Cerebellar cortex (tissue), 1 donor: ENCODE measurements at regions not wholly inside any gene's neighbourhood (a gene's known extent, or its start where the extent isn't known, plus 50 kb on each side); places are given as distances from the start of the nearest gene placed in this dataset.
A peak's percentile ranks its signal among the peaks of the same experiment; 100 is the strongest.

ENCODE experiments used
- DNase-seq: peaks from one replicate; pipeline ENCODE4 v3.0.0-alpha.2; 2015; ENCODE audit warnings: low spot score

DNA sequence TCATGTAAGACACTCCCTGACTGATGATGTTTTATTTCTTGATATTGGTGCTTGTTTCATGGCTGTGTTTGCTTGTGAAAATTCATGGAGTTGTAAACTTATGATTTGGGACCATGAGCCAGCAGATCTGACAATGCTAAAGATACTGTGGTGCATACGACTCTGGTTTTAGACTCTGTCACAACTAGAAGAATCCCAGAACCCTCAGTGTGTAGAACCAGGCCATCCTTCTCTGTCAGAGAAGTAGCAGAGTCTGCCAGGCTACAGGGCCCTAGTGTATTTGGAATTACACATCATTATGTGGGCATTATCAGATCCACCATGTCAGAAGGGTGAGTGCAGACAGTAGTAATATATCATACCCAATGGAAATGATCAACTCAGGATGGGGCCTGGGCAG is 209.8 kb upstream of the POU2AF2 start:
- DNase-seq: no peak

DNA sequence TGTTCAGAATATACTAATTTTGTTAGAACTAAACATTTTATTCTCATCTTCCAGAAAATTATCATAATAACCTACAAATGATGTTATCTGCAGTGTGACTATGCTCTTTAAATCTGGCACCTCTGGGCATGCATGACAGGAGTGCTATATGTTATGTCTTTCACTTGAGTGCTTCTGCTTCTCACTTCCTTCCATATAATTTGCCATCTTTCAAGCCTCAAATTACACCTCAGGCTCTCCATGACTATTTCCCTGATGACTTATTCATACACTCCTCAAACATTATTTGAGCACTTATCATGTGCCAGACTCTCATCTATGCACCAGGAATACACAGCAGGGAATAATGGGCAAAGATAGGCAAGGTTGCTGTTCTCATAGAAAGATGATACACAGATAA is 219.3 kb upstream of the POU2AF2 start:
- no peak for DNase-seq

DNA sequence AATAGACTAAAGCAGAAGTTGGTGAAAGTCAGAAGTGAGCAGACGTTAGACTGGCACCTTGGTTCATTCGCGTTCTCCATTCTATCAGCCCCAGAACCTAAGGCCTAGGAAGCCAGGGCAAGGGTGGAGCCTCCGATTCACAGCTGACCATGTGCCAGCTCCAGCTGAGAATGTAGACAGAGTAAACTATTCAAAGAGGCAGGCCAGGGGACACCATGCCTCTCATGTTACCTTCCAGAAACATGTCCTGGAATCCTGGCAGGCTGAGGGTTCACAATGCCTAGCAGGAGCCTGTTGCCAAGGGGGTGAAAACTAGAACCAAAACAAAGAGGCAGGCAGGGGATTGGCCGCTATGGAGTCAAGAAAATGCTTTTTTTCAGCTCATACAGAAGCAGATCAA is 224.4 kb upstream of the POU2AF2 start:
- DNase-seq: no peak

DNA sequence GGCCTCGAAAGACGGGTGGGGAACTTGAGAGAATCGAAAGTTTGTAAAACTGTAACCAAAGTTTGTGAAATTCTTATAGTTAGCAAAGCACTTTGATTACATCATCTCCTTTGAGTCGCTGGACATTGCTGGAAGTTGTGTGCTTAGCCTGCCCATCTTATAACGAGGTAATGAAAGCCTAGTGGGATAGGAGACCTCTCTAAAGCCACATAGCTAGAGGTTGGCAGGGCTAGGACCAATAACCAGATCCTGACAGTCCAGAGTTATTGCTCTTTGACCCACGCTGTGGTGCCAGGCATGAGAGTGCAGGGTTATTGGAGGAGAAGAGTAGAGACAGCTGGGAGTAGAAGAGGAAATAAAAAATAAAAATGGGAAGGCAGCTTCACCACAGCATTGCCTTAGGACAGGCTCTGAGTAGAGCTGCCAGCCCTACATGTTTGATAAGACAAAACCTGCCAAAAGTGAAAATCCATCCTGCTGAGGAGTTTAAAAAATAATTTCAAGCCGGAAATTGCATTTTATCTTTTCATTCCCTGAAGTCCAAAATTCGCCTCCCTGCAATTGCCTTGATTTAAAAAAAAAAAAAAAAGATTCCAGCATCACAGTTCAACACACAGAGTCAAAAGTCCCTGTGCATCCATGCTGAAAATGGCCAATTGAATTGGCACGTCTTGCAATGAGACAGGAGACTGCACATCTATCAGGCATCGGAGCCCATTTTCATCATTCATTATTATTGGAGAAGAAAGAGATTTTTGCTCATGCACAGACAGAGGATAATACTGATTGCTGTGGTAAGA is 225.5 kb upstream of the POU2AF2 start:
- peak; percentile 18 for DNase-seq

DNA sequence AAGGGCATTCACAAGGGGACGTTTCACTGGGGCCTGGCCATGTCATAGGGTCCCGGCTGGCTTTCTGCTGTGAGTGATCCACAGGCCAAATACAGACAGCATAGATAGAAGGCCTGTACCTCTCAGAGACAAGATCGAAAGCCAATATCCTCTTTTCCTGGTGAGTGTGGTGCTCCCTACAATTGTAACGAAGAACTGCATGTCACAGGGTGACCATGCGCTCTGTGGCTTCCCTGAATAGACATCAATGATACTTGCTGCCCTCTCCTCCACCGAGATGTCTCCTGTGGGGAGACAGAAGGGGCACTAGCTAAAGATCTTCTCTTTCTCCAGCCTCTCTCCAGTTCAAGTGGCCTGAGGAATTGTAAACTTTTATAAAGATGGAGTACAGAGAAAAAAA is 226.1 kb upstream of the POU2AF2 start:
- DNase-seq: no peak

DNA sequence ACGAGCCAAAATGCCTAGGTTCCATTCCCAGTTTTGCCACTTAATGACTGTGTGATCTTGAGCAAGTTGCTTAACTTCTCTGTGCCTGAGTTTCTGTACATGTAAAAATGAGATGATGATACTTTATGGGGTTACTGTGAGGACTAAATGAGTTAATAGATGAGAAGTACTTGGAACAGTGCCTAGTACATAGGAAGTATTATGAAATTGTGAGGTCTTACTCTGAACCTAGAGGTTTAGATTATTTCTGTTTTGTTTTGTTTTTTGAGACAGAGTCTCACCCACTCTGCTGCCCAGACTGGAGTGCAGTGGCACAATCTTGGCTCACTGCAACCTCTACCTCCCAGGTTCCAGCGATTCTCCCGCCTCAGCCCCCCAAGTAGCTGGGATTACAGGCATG is 227.0 kb upstream of the POU2AF2 start:
- no peak for DNase-seq

DNA sequence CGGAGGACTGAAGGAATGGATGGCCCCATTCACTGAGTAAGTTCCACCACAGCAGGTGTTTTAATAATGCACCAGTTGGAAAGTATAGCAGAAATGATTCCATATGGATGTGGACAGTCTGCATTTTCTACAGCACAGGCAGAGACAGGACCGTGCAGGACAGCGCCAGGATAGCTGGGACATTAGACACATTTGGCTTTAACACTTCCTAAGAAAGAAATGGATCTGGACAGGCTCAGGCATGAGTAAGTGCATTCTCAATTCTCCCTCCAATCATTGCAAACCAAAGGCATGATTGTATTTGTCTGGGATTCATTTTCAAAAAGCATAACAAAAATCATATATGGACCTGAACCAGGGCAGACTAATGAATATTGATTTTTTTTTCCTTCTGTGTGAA is 233.0 kb upstream of the POU2AF2 start:
- no peak for DNase-seq

DNA sequence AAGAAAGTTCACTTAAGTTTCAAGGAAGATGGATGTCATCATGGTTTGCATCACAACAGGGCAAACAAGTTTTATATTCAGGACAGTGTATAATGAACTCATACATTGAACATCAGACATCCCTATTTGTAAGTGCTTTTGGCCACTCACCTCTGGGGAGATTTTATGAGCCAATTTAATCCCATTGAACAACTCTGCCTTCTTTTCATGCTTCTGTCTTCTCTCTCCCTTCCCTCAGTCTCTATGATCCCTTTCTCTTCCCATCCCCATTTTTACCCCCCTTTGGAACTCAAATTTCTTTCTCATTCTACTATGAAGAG is 234.3 kb upstream of the POU2AF2 start:
- DNase-seq: no peak

DNA sequence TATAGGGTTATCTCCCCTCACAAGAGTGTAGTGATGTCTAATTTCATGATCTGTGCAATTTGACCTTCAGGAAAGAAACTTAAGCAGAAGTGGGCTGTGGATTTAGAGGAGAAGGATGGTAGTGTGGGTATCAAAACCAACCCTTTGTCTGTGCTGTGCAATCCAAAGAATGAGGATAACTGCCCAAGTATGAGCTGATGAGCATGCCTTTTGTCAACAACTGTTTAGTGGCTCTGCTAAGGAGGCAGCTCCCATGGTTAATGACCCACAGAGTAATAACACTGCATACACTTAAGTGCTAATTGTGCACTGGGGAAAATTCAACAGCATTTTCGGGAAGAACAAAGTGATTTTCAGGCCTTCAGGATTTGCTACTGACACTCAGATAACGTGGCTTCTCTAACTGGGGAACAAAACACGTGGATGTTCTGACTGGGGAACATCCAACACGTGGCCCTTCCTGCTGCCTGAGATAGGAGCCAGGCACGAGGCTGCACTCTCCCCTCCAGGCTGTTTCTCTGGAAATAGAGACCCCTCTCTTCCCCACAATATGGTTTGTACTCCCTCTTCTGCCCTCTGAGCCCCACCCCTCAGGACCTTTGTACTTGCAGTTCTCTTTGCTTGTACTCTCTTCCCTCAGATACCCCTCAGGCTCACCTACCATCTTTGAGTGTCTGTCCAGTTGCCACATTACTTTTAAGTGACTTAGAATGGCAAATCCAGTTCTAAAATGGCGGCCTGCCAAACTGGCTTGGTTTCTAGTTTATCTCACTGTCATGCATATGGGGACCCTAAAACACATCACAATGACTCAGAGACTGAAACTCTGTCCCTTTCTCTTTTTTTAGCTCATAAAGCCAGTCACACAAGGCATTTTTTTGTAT is 234.9 kb upstream of the POU2AF2 start:
- no peak for DNase-seq

DNA sequence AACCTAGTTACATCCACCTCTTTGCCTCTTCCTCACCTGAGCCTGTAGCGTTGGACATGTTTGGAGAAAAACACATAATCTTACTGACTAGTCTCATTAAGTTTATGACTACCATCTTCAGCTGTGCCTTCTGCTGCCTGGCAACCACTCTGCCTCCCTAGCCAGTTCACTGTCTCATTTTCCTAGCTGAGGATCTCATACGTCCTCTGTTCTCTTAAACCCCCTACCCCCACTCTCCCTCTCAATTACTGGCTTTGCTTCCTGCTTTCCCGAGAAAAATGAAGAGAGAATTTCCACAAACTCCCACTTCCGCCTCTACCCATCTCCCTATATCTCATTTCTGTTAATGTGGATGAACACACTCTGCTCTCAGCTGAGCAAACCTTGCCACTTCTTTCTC is 239.3 kb upstream of the POU2AF2 start:
- DNase-seq: no peak

DNA sequence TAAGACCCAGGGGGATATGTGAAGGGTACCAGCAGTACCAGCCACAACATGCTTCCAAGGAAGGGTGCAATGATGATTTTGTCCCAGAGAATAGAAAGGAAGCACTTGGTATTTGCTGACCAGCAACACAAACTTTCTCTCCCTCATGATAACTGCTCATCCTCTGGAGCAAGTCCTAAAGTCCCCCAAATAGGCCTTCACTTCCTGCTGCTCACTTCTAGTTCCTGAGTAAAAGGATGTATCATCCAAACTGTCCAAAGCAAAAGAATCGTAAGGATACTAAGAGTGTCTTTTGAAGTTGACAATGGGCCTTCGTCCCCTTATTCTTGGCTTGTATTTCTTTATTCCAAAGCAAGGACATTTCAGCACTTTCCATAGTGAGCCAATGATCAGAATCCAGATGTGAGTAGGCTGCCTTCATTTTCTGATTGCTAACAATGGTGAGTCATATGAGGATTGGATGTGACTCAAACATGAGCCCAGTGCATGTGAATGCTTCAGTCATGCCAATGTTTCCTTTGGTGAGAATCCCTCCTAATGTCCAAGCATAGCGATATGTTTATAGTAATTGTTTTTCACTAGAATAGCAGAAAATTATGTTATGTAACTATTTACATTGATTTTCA is 243.4 kb upstream of the POU2AF2 start:
- no peak for DNase-seq

DNA sequence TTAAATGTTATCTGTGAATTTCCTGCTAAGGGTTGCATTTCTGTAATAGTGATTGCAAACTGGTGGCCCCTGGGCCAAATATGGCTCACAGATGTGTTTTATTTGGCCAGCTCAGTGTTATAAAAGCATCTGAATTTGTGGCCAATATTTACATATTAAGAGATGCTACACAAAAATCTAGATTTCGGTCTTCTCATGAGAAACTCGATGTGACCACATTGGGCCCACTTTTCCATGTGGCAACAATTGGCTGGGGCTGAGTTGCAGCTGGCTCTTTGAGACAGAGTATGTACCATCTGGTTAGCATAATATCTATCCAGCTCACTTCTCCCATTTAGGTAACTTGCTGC is 244.5 kb upstream of the POU2AF2 start:
- DNase-seq: no peak

DNA sequence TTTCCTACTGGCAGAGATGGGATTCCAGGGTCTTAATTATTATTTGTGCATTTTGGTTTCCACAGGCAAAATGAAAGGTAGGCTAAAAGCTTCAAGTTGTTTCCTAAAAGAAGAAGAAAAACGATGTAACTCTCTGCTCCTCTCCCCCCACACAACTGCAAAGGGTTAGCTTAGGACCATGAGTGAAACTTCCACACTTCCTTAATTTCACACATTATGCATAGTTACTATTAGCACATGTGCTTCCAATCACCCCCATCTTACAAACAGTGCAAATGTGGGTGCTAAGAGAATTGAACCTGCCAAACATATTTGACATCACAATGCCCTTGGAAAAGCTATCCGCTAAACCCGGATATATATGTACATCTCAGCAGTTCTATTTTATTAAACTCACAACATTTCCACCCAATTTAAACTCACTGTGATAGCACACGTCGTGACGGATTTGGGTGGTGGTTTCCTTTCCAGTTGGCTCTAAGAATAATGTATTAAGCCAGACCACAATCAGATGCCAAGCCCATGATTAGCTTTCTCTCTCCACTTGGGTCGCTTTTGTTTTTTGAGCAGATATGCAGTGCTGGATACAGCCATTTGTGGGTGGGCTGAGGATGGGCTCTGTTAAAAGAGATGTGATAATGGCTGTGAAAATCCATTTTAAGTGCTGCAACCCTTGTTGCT is 245.0 kb upstream of the POU2AF2 start:
- DNase-seq: no peak

DNA sequence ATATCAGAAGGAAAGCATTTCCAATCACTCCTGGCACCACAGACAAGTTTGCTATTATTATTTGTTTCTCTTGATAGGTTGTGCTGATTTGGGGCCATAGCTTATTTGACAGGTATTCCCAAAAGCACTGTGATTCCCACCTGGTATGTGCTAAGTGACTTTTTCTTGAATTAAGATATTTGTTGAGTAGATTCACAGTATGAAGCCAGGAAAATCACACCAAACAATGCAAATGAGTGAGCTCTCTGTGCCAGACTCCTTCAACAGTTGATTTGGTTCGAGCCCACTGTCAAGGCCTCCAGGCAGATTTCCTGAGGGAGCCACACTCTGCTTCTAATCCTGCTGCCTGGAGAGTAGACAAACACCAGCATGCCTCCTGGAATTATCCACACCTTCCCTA is 253.0 kb upstream of the POU2AF2 start:
- no peak for DNase-seq

DNA sequence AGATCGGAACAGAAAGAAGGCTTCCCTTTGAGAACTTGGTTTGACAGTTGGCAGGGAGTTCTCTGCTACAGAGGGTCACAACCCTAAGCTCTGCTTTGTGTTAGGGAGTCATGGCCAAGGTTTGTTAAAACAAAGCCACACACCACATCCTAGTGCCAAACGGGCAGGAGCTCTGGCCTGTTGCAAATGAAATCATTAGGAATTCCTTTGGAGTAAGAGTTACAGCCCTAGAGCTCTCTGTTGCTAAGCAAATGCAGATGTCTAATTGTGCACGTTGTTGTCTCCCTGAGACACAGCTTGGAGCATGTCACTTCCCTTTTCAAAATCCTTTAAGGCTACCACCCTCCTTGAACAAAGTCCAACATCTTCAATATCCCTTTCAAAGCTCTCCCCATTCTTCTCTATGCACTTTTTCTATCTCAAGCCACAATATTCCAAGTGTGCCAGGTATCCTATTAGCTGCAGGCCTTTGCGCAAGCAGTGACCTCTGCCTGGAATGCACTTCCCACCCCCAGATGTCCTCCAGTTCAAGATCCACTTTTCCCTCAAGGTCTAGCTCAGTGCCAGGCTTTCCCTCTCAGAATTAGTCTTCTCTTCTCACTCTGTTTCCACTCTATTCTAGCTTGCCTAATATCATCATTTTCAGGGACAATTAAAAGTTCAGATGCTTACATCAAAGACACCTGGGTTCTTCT is 253.7 kb upstream of the POU2AF2 start:
- DNase-seq: peak; percentile 13

DNA sequence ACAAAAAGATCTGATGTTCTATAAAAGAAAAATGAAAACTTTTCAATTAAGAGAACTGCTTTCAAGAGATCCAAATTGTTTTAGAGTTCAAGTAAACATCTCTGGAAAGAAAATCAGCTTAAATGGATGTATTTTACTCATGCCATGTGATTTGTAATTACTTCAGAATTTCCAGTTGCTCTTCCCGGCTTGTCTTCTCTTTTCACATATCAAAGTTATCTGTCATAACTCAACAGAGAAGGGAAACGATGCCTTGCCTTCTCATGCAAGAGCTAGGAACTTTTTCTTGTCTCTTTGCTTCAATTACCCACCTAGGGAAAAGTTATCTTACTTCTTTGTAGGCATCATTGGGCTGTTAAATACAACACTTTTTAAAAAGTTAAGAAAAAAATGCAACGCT is 255.2 kb upstream of the POU2AF2 start:
- no peak for DNase-seq

DNA sequence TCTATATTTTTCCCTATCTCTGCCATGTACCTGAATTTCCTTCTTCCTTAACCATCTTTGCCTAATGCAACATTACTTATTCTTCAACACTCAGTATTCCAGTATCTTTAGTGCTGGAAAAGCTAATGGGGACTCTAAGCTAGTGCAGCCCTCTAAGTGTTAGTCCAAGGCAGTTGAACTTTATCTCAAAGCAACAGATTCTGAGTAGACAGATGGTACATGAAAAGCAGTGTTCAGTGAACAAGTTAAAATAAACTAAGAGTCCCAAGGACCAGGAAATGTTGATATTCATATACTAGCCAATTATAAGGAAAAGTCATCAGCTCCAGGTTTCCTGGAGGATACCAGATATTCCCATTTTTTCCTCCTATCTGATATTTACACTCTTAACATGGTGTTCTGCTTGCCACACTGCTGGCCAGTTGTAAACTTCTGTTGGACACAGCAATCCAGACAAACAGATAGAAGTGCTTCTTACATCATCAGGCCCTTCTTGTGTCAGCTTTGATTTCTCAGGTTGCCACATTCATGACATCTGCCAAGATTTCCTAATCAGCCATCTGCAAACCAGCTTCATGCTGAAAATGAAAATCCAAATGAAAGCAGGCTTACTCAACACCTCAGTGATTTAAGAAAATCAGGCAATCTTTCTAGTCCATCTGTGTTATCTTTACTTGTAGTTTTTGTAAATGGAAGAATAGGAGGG is 255.9 kb upstream of the POU2AF2 start:
- DNase-seq: peak; percentile 5

DNA sequence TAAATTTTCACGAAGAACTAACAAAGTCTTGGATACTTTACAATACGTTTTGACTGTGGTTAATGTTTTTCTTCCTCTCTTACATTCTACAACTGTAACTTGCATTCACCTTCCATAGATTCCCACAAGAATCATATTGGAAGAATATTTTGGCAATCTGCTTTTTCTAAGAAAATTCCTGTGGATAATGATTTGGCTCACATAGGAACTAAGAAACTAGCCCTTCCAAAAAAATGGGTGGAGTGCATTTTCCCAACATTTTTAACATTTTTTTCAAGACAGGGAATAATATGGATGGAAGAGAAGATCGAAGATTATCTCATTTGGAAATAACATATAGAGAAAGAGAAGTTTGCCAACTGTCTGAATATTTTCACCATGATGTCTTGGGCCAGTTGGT is 256.9 kb upstream of the POU2AF2 start:
- no peak for DNase-seq

DNA sequence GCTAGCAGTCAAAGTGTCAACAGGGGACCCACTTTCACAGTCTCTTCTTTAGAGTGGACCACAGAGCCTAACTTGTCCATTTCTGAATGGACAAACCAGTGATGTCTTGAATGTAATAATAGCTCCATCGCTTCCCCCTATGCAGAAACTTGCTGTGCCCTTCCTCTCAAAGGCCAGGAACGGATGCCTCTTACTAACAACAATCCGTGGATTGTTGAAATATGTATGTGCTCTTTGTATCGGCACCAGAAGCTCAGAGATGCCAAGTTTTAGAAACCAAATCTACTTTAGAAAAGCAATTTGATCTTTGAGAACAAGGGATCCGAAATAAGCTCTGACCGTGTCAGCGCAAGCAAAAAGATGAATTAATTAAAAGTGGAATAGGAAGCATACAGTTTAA is 259.5 kb upstream of the POU2AF2 start:
- DNase-seq: no peak

DNA sequence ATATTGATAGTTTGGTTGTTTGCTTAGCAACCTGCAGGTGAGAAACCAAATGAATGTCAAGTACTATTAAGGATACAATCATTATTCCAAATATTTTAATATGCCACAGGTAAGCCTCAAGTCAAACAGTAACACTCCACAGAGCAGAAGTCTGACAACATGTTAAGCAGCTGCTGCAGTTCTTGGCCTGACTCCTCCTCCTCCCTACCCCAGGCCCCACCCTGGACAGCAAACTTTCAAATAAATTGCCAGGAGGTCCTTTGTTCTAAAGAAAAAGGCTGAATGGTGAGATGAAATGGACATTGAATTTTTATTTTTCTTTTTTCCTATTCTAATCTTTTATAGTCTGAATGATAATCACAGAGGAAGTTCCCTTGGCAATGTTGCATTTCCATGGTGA is 260.0 kb upstream of the POU2AF2 start:
- no peak for DNase-seq

DNA sequence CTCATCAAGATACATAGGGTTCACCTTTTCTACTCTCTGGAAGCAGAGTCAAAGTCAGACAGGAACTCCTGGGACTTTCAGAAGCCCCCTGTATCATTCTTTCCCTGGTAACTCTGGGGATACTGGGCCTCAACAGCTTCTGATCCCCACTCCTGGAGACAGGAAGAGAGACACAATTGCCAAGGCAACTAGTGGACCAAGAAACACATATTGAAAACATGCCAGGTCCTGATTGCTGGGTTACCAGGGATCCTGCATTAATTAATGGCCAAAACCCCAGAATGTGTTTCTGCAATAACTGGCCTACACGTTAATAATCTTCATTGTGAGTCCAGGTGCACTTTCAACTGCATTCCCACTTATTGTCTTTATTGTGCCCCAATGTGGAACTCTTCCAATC is 260.8 kb upstream of the POU2AF2 start:
- DNase-seq: no peak
